Panc1 (cell line): ENCODE measurements at regions not wholly inside any gene's neighbourhood (a gene's known extent, or its start where the extent isn't known, plus 50 kb on each side); places are given as distances from the start of the nearest gene placed in this dataset.

Experiments
- ATAC-seq: fragments of 200-7000 bp; cut with Tn5 transposase; 2 replicates; pipeline ENCODE4 v1.9.1; 2020; ENCODE audit warnings: mild to moderate bottlenecking, moderate library complexity
- BruUV-seq: library from RNA; stranded (reverse); fragments of 400-500 nt; replicated peaks from 2 replicates; lab custom pipeline; 2021; lab: Mats Ljungman, UMichigan
- CTCF ChIA-PET: fragments of 300-600 bp; sonication (Branson Sonifier 250); formaldehyde crosslinking; loops from one replicate; lab custom pipeline; 2022; ENCODE audit warnings: antibody characterized with exemption; lab: Charles Lee
- POLR2A ChIA-PET: fragments of 300-600 bp; sonication (Branson Sonifier 250); formaldehyde crosslinking; loops from one replicate; lab custom pipeline; 2022; ENCODE audit warnings: antibody characterized with exemption; lab: Charles Lee
- DNase-seq: peaks from one replicate; pipeline ENCODE4 v3.0.0-alpha.2; 2010; ENCODE audit warnings: low read depth, low spot score
- H3K27ac ChIP-seq: 2 replicates; pipeline ENCODE4 v1.5.1; 2011; ENCODE audit warnings: mild to moderate bottlenecking, low read length, inconsistent platforms
- H3K27me3 ChIP-seq: fragments of 200-500 bp; sonication (Bioruptor generic); 2 replicates; pipeline ENCODE4 v1.6.0; 2014; ENCODE audit warnings: low read length, inconsistent platforms; ENCODE audit not compliant: control insufficient read depth, insufficient read depth
- H3K36me3 ChIP-seq: fragments of 200-500 bp; sonication (Bioruptor generic); 2 replicates; pipeline ENCODE4 v1.5.1; 2014; ENCODE audit warnings: inconsistent platforms, mild to moderate bottlenecking, low read length, moderate library complexity; ENCODE audit not compliant: control insufficient read depth, insufficient read depth
- H3K4me1 ChIP-seq: 2 replicates; pipeline ENCODE4 v1.5.1; 2011; ENCODE audit warnings: inconsistent platforms, mild to moderate bottlenecking, low read length, moderate library complexity; ENCODE audit not compliant: control insufficient read depth, insufficient read depth
- H3K4me3 ChIP-seq, 2 experiments: 2 replicates each; pipeline ENCODE4 v1.5.1; 2011 to 2012; ENCODE audit warnings: low read depth in 2 of 2, low read length in 2 of 2, mild to moderate bottlenecking in 2 of 2, inconsistent platforms in 1 of 2, moderate library complexity in 1 of 2
- H3K9me3 ChIP-seq: fragments of 200-500 bp; sonication (Bioruptor generic); 2 replicates; pipeline ENCODE4 v1.5.1; 2014; ENCODE audit warnings: low read depth, mild to moderate bottlenecking, inconsistent platforms, low read length, moderate library complexity; ENCODE audit not compliant: control insufficient read depth, insufficient read depth
- CTCF ChIP-seq: fragments of 450-650 bp; IDR thresholded peaks from 2 replicates; pipeline ENCODE4 v1.5.1; 2017; ENCODE audit warnings: mild to moderate bottlenecking
- POLR2AphosphoS5 ChIP-seq: IDR thresholded peaks from 2 replicates; pipeline ENCODE4 v1.6.1; 2012; ENCODE audit warnings: mild to moderate bottlenecking, low read depth, low read length, moderate library complexity
- SIN3A ChIP-seq: IDR thresholded peaks from 2 replicates; pipeline ENCODE4 v1.6.1; 2012; ENCODE audit warnings: low read depth, mild to moderate bottlenecking, low read length, moderate library complexity, borderline replicate concordance; ENCODE audit not compliant: insufficient read depth
- TCF7L2 ChIP-seq: IDR thresholded peaks from 2 replicates; pipeline ENCODE4 v1.6.1; 2011; ENCODE audit warnings: mild to moderate bottlenecking, low read depth, low read length, inconsistent platforms
- in situ Hi-C: cut with HindIII; loops from 2 replicates; pipeline ENCODE4 v1.10.0; 2016; ENCODE audit warnings: low sequenced_read_pairs, low pct_unique_long_range_greater_than_20kb
- intact Hi-C: fragments of 100-400 bp; cut with micrococcal nuclease; formaldehyde crosslinking; loops from one replicate; pipeline ENCODE4 v1.10.0; 2022; ENCODE audit not compliant: unreplicated experiment
- TF ChIP-seq, protein P1 (sequence below), 2 experiments: IDR thresholded peaks; 2 replicates each; pipeline ENCODE4 v1.6.1; 2011 to 2012; ENCODE audit warnings: low read depth in 2 of 2, control low read depth in 1 of 2, low read length in 1 of 2, mild to moderate bottlenecking in 1 of 2, moderate library complexity in 1 of 2; ENCODE audit not compliant: insufficient read depth in 1 of 2

- no peaks in the 10 kb centered on the region for H3K36me3 ChIP-seq
- intact Hi-C loops (loop anchor here (5.0 to 10.0 kb wide), 2 partner anchors 305 to 1327 kb away; partner anchors contain the start of gene ZNF462), in situ Hi-C loops (no loop called here)
- TF ChIP-seq TCF7L2 (no peak), POLR2AphosphoS5 (no peak), CTCF (no peak), SIN3A (no peak)
- TF ChIP-seq, protein P1, sequence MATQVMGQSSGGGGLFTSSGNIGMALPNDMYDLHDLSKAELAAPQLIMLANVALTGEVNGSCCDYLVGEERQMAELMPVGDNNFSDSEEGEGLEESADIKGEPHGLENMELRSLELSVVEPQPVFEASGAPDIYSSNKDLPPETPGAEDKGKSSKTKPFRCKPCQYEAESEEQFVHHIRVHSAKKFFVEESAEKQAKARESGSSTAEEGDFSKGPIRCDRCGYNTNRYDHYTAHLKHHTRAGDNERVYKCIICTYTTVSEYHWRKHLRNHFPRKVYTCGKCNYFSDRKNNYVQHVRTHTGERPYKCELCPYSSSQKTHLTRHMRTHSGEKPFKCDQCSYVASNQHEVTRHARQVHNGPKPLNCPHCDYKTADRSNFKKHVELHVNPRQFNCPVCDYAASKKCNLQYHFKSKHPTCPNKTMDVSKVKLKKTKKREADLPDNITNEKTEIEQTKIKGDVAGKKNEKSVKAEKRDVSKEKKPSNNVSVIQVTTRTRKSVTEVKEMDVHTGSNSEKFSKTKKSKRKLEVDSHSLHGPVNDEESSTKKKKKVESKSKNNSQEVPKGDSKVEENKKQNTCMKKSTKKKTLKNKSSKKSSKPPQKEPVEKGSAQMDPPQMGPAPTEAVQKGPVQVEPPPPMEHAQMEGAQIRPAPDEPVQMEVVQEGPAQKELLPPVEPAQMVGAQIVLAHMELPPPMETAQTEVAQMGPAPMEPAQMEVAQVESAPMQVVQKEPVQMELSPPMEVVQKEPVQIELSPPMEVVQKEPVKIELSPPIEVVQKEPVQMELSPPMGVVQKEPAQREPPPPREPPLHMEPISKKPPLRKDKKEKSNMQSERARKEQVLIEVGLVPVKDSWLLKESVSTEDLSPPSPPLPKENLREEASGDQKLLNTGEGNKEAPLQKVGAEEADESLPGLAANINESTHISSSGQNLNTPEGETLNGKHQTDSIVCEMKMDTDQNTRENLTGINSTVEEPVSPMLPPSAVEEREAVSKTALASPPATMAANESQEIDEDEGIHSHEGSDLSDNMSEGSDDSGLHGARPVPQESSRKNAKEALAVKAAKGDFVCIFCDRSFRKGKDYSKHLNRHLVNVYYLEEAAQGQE (IDR thresholded peaks at IDR 0.05; ENCODE audit: insufficient read depth in 1 of 2, low read depth in 2 of 2, low read length in 1 of 2), result no peak
- BruUV-seq, result no TSS peak
- H3K27ac ChIP-seq, result no peak overlapping the region
- CTCF ChIA-PET, result interaction anchor here (0.6 kb wide), 1 partner anchor 172 kb away, joined by 4 read pairs; no protein-coding TSS in a partner anchor
- no peak overlapping the region for H3K4me3 ChIP-seq
- no peaks in the 10 kb centered on the region for H3K27me3 ChIP-seq
- DNase-seq, result no peak
- no peaks in the 10 kb centered on the region for H3K4me1 ChIP-seq
- POLR2A ChIA-PET, result no interaction called here
- H3K9me3 ChIP-seq, result no peaks in the 10 kb centered on the region
- no peak for ATAC-seq
These were observed 113.3 kb upstream of the RAD23B start for GRCh38 chr9:107169796-107170195.

DNA sequence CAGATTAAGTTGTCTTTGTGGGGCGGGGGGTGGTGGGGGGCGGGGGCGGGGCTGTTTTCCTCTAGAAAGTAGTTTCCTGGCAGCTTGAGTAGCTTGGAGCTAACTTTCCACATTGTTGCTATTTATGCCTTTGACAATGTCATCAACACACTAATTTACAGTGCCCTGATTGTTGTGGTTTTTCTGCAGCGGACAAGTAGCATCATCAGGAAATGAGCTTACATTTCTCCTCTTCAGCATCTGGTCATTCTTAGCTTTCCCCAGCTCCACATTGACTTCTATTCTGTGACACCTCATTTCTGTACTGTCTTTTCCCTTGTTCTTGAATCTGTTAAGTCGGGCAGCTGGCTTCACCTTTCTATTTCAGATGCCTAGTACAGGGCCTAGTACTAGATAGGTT, 112.3 kb upstream of the RAD23B start:
- TF ChIP-seq TCF7L2 (no peak), CTCF (no peak), SIN3A (no peak), POLR2AphosphoS5 (no peak)
- TF ChIP-seq, protein P1 (IDR thresholded peaks at IDR 0.05; ENCODE audit: insufficient read depth in 1 of 2, low read depth in 2 of 2, low read length in 1 of 2), result no peak
- ChIA-PET CTCF (no interaction called here), POLR2A (no interaction called here)
- Histone ChIP-seq H3K4me1 (no peaks in the 10 kb centered on the region), H3K4me3 (no peak overlapping the region), H3K27me3 (no peaks in the 10 kb centered on the region), H3K27ac (no peak overlapping the region), H3K9me3 (no peaks in the 10 kb centered on the region), H3K36me3 (no peaks in the 10 kb centered on the region)
- in situ Hi-C loops (no loop called here), intact Hi-C loops (loop anchor here (5.0 to 10.0 kb wide), 2 partner anchors 306 to 1328 kb away; partner anchors contain the start of gene ZNF462)
- ATAC-seq (no peak), DNase-seq (no peak)
- BruUV-seq, result no TSS peak
